NCI-H2029 treated with DMSO at 0.1 percent for 48 hours (cell line): ENCODE measurements at regions not wholly inside any gene's neighbourhood (a gene's known extent, or its start where the extent isn't known, plus 50 kb on each side); places are given as distances from the start of the nearest gene placed in this dataset.

Experiments
- DNase-seq: peaks from one replicate; lab custom pipeline; 2025; lab: John Stamatoyannopoulos, UW

GRCh38 chr4:19720610-19721009, 531.1 kb upstream of the SLIT2 start:
- DNase-seq = no peak

GRCh38 chr4:19720190-19720589, 531.5 kb upstream of the SLIT2 start:
- DNase-seq = no peak

GRCh38 chr4:19711871-19712270, 539.8 kb upstream of the SLIT2 start:
- no peak for DNase-seq

- no peak for DNase-seq
These were observed 543.8 kb upstream of the SLIT2 start for GRCh38 chr4:19707876-19708275.

- no peak for DNase-seq
These were observed 548.3 kb upstream of the SLIT2 start for GRCh38 chr4:19703391-19703790.

- DNase-seq = no peak
These were observed 550.7 kb upstream of the SLIT2 start for GRCh38 chr4:19700992-19701391.

- no peak for DNase-seq
These were observed 552.7 kb upstream of the SLIT2 start for GRCh38 chr4:19698961-19699360.

GRCh38 chr4:19694812-19695211, 556.9 kb upstream of the SLIT2 start:
- no peak for DNase-seq

- DNase-seq = no peak
These were observed 557.7 kb upstream of the SLIT2 start for GRCh38 chr4:19693936-19694570.

- DNase-seq = no peak
These were observed 562.2 kb upstream of the SLIT2 start for GRCh38 chr4:19689511-19689910.

- no peak for DNase-seq
These were observed 565.2 kb upstream of the SLIT2 start for GRCh38 chr4:19686456-19686855.

GRCh38 chr4:19684084-19684483, 567.6 kb upstream of the SLIT2 start:
- no peak for DNase-seq

GRCh38 chr4:19683426-19683825, 568.3 kb upstream of the SLIT2 start:
- no peak for DNase-seq

GRCh38 chr4:19677211-19677610, 574.5 kb upstream of the SLIT2 start:
- no peak for DNase-seq

GRCh38 chr4:19675172-19675811, 576.4 kb upstream of the SLIT2 start:
- DNase-seq = no peak

- no peak for DNase-seq
These were observed 592.6 kb upstream of the SLIT2 start for GRCh38 chr4:19659101-19659500.

GRCh38 chr4:19657856-19658255, 593.8 kb upstream of the SLIT2 start:
- DNase-seq = no peak

- no peak for DNase-seq
These were observed 596.0 kb upstream of the SLIT2 start for GRCh38 chr4:19655666-19656065.

GRCh38 chr4:19650903-19651864, 600.5 kb upstream of the SLIT2 start:
- no peak for DNase-seq

GRCh38 chr4:19645589-19645988, 606.1 kb upstream of the SLIT2 start:
- no peak for DNase-seq

- DNase-seq = no peak
These were observed 615.3 kb upstream of the SLIT2 start for GRCh38 chr4:19636451-19636850.

- DNase-seq = no peak
These were observed 619.9 kb upstream of the SLIT2 start for GRCh38 chr4:19631814-19632213.

- no peak for DNase-seq
These were observed 627.8 kb upstream of the SLIT2 start for GRCh38 chr4:19623866-19624265.
